Neural progenitor cell (in vitro differentiated cells): ENCODE measurements at regions not wholly inside any gene's neighbourhood (a gene's known extent, or its start where the extent isn't known, plus 50 kb on each side); places are given as distances from the start of the nearest gene placed in this dataset.

Source experiments
- CTCF ChIP-seq: fragments of 200-600 bp; sonication (generic); IDR thresholded peaks from 2 replicates; pipeline ENCODE4 v1.5.1; 2017; ENCODE audit warnings: antibody characterized with exemption, mild to moderate bottlenecking
- EZH2 ChIP-seq: fragments of 200-600 bp; sonication (generic); IDR thresholded peaks from 2 replicates; pipeline ENCODE4 v1.6.1; 2017; ENCODE audit warnings: antibody characterized with exemption, mild to moderate bottlenecking, moderate library complexity

GRCh38 chr2:15867194-15868171, 72.9 kb upstream of the MYCN start:
- TF ChIP-seq CTCF (no peak), EZH2 (no peak)
